ENCODE measurements at regions not wholly inside any gene's neighbourhood (a gene's known extent, or its start where the extent isn't known, plus 50 kb on each side); places are given as distances from the start of the nearest gene placed in this dataset.

- Histone ChIP-seq H4K20me1 (ENCODE audit: control insufficient read depth, extremely low read depth, insufficient read depth, low read length) (no peaks in the 10 kb centered on the region), H3K9ac (ENCODE audit: control insufficient read depth, extremely low read depth, insufficient read depth, low read length) (no peak overlapping the region), H3K27me3 (ENCODE audit: control insufficient read depth, extremely low read depth, insufficient read depth, low read length) (no peaks in the 10 kb centered on the region), H3K9me1 (ENCODE audit: control insufficient read depth, extremely low read depth, insufficient read depth, low read length) (no peaks in the 10 kb centered on the region), H3K9me3 (ENCODE audit: control insufficient read depth, low read depth, low read length) (no peaks in the 10 kb centered on the region), H3K4me1 (ENCODE audit: control insufficient read depth, extremely low read depth, insufficient read depth, low read length) (no peaks in the 10 kb centered on the region), H3K4me3 (ENCODE audit: control insufficient read depth in 2 of 3, extremely low read depth in 1 of 3, insufficient read depth in 2 of 3, low read depth in 1 of 3, low read length in 3 of 3) (no peak overlapping the region), H3K27ac (ENCODE audit: control insufficient read depth, insufficient read depth, low read length) (no peak overlapping the region), H3K4me2 (ENCODE audit: control insufficient read depth, extremely low read depth, insufficient read depth, low read depth, low read length) (no peak overlapping the region), H3K36me3 (ENCODE audit: control insufficient read depth in 2 of 2, extremely low read depth in 1 of 2, insufficient read depth in 2 of 2, low read length in 2 of 2) (no peaks in the 10 kb centered on the region), H2AFZ (ENCODE audit: control insufficient read depth, low read length) (no peak overlapping the region), H3K79me2 (ENCODE audit: control insufficient read depth, insufficient read depth, low read length) (no peaks in the 10 kb centered on the region)
- DNase-seq (ENCODE audit: low read depth, low spot score) (no peak), FAIRE-seq (no peak)
- dilution Hi-C loops (cut with MboI; ENCODE audit: extremely low pct_ligation_motif_present, low sequenced_read_pairs) = no loop called here
- no peak for TF ChIP-seq EZH2 (IDR thresholded peaks at IDR 0.05; ENCODE audit: low read length)
- TF ChIP-seq CTCF (optimal IDR thresholded peaks at IDR 0.05 in 1 of 3, IDR thresholded peaks at IDR 0.05 in 1 of 3, conservative IDR thresholded peaks at IDR 0.05 in 1 of 3; ENCODE audit: extremely low read depth in 1 of 3, insufficient read depth in 2 of 3, low read length in 3 of 3) = no peak
These were observed 249.8 kb upstream of the RAB6C start for GRCh38 chr2:129729646-129730045.

- H3K27me3 ChIP-seq (ENCODE audit: control insufficient read depth, extremely low read depth, insufficient read depth, low read length) = no peaks in the 10 kb centered on the region
- no peaks in the 10 kb centered on the region for H4K20me1 ChIP-seq (ENCODE audit: control insufficient read depth, extremely low read depth, insufficient read depth, low read length)
- H2AFZ ChIP-seq (ENCODE audit: control insufficient read depth, low read length) = no peak overlapping the region
- H3K79me2 ChIP-seq (ENCODE audit: control insufficient read depth, insufficient read depth, low read length) = no peaks in the 10 kb centered on the region
- no peak overlapping the region for H3K4me3 ChIP-seq (ENCODE audit: control insufficient read depth in 2 of 3, extremely low read depth in 1 of 3, insufficient read depth in 2 of 3, low read depth in 1 of 3, low read length in 3 of 3)
- no peak overlapping the region for H3K4me2 ChIP-seq (ENCODE audit: control insufficient read depth, extremely low read depth, insufficient read depth, low read depth, low read length)
- no peak overlapping the region for H3K27ac ChIP-seq (ENCODE audit: control insufficient read depth, insufficient read depth, low read length)
- no peak for FAIRE-seq
- H3K9ac ChIP-seq (ENCODE audit: control insufficient read depth, extremely low read depth, insufficient read depth, low read length) = no peak overlapping the region
- no peaks in the 10 kb centered on the region for H3K9me1 ChIP-seq (ENCODE audit: control insufficient read depth, extremely low read depth, insufficient read depth, low read length)
- peaks cover 7% of the 10 kb centered on the region for H3K9me3 ChIP-seq (ENCODE audit: control insufficient read depth, low read depth, low read length)
- dilution Hi-C loops (cut with MboI; ENCODE audit: extremely low pct_ligation_motif_present, low sequenced_read_pairs) = no loop called here
- no peak for DNase-seq (ENCODE audit: low read depth, low spot score)
- H3K36me3 ChIP-seq (ENCODE audit: control insufficient read depth in 2 of 2, extremely low read depth in 1 of 2, insufficient read depth in 2 of 2, low read length in 2 of 2) = no peaks in the 10 kb centered on the region
- no peak for TF ChIP-seq CTCF (optimal IDR thresholded peaks at IDR 0.05 in 1 of 3, IDR thresholded peaks at IDR 0.05 in 1 of 3, conservative IDR thresholded peaks at IDR 0.05 in 1 of 3; ENCODE audit: extremely low read depth in 1 of 3, insufficient read depth in 2 of 3, low read length in 3 of 3)
- no peak for TF ChIP-seq EZH2 (IDR thresholded peaks at IDR 0.05; ENCODE audit: low read length)
- H3K4me1 ChIP-seq (ENCODE audit: control insufficient read depth, extremely low read depth, insufficient read depth, low read length) = no peaks in the 10 kb centered on the region
These were observed 248.5 kb upstream of the RAB6C start for GRCh38 chr2:129730979-129731378.
